Immature natural killer cell (primary cell): ENCODE measurements at regions not wholly inside any gene's neighbourhood (a gene's known extent, or its start where the extent isn't known, plus 50 kb on each side); places are given as distances from the start of the nearest gene placed in this dataset.
"Not testable (repeated sequence)": the region's sequence is repeated elsewhere in the genome, so short reads cannot be mapped to it uniquely, and the experiment has no call there.

Experiments
- DNase-seq, 3 donors: peaks; one replicate each; pipeline ENCODE4 v3.0.0; 2022; ENCODE audit warnings: mixed read lengths in 1 of 3
- H3K27ac Mint-ChIP-seq, 6 donors: one replicate each; pipeline ENCODE4 v1.8.0; 2020; ENCODE audit warnings: mixed read lengths in 6 of 6, mild to moderate bottlenecking in 5 of 6, inconsistent platforms in 4 of 6, moderate library complexity in 3 of 6
- H3K27me3 Mint-ChIP-seq, 3 donors: one replicate each; pipeline ENCODE4 v1.8.0; 2020 to 2021; ENCODE audit warnings: low read depth in 3 of 3, mild to moderate bottlenecking in 3 of 3, mixed read lengths in 3 of 3, moderate library complexity in 3 of 3, inconsistent platforms in 1 of 3
- H3K36me3 Mint-ChIP-seq, 3 donors: one replicate each; pipeline ENCODE4 v1.8.0; 2020; ENCODE audit warnings: mixed read lengths in 3 of 3, inconsistent platforms in 2 of 3, mild to moderate bottlenecking in 2 of 3
- H3K4me1 Mint-ChIP-seq, 2 donors: one replicate each; pipeline ENCODE4 v1.8.0; 2020; ENCODE audit warnings: inconsistent platforms in 2 of 2, mild to moderate bottlenecking in 2 of 2, mixed read lengths in 2 of 2, moderate library complexity in 1 of 2
- H3K4me3 Mint-ChIP-seq, 5 donors: one replicate each; pipeline ENCODE4 v1.8.0; 2020; ENCODE audit warnings: mild to moderate bottlenecking in 5 of 5, mixed read lengths in 5 of 5, inconsistent platforms in 3 of 5, moderate library complexity in 3 of 5
- H3K9me3 Mint-ChIP-seq, 6 donors: one replicate each; pipeline ENCODE4 v1.8.0; 2020; ENCODE audit warnings: mild to moderate bottlenecking in 6 of 6, mixed read lengths in 6 of 6, inconsistent platforms in 4 of 6, moderate library complexity in 3 of 6

GRCh38 chr22:23435186-23435585 is 144.9 kb downstream of the IGLL1 start:
- H3K4me1 Mint-ChIP-seq, H3K36me3 Mint-ChIP-seq, H3K4me3 Mint-ChIP-seq: not testable (repeated sequence)

GRCh38 chr22:23434198-23434830 is 145.8 kb downstream of the IGLL1 start:
- H3K4me3 Mint-ChIP-seq, H3K27me3 Mint-ChIP-seq: not testable (repeated sequence)

More at GRCh38 chr22:23435186-23435585, 144.9 kb downstream of the IGLL1 start:
- H3K27ac Mint-ChIP-seq, DNase-seq, H3K9me3 Mint-ChIP-seq, H3K27me3 Mint-ChIP-seq: not testable (repeated sequence)

GRCh38 chr22:23433127-23434005 is 146.7 kb downstream of the IGLL1 start:
- Mint-ChIP-seq H3K9me3 (peaks cover 3 to 15% (median 10%) of the 10 kb centered on the region in 6 donors), H3K4me3 (peak overlapping the region; percentile 57 to 73 (median 64)), H3K36me3 (peaks cover 7 to 11% (median 11%) of the 10 kb centered on the region in 3 donors)
- H3K27ac Mint-ChIP-seq, H3K4me1 Mint-ChIP-seq, H3K27me3 Mint-ChIP-seq: not testable (repeated sequence)
- DNase-seq, result peak; percentile 23 to 29 (median 25)

More at GRCh38 chr22:23434198-23434830, 145.8 kb downstream of the IGLL1 start:
- DNase-seq, H3K4me1 Mint-ChIP-seq, H3K27ac Mint-ChIP-seq: not testable (repeated sequence)
- Mint-ChIP-seq H3K9me3 (peaks cover 3 to 11% (median 9%) of the 10 kb centered on the region in 6 donors), H3K36me3 (peaks cover 7 to 11% (median 11%) of the 10 kb centered on the region in 3 donors)

GRCh38 chr22:23432719-23433118 is 147.4 kb downstream of the IGLL1 start:
- Mint-ChIP-seq H3K4me3 (peak overlapping the region in 4 of 5 donors; percentile 57 to 73 (median 68)), H3K9me3 (peaks cover 5 to 20% (median 11%) of the 10 kb centered on the region in 6 donors), H3K36me3 (peaks cover 7 to 11% (median 11%) of the 10 kb centered on the region in 3 donors), H3K27me3 (peaks cover 5 to 10% (median 8%) of the 10 kb centered on the region in 3 donors)
- H3K4me1 Mint-ChIP-seq, DNase-seq, H3K27ac Mint-ChIP-seq: not testable (repeated sequence)

GRCh38 chr22:23431337-23432072 is 148.6 kb downstream of the IGLL1 start:
- DNase-seq, result no peak
- Mint-ChIP-seq H3K27ac (no peak overlapping the region), H3K4me3 (no peak overlapping the region), H3K36me3 (peaks cover 7 to 11% (median 11%) of the 10 kb centered on the region in 3 donors), H3K27me3 (peaks cover 5 to 14% (median 8%) of the 10 kb centered on the region in 3 donors), H3K9me3 (peaks cover 7 to 23% (median 12%) of the 10 kb centered on the region in 6 donors), H3K4me1 (peaks cover 8 to 10% of the 10 kb centered on the region in 2 donors)

- Mint-ChIP-seq H3K27me3 (peaks cover 0 to 14% (median 2%) of the 10 kb centered on the region in 3 donors), H3K9me3 (peaks cover 4 to 15% (median 5%) of the 10 kb centered on the region in 6 donors)
- not testable (repeated sequence) for H3K27ac Mint-ChIP-seq, H3K4me3 Mint-ChIP-seq, H3K36me3 Mint-ChIP-seq, DNase-seq, H3K4me1 Mint-ChIP-seq
Observed at GRCh38 chr22:23424551-23425068, 155.5 kb downstream of the IGLL1 start.

GRCh38 chr22:23424031-23424430 is 156.1 kb downstream of the IGLL1 start:
- Mint-ChIP-seq H3K27ac (no peak overlapping the region), H3K4me1 (no peaks in the 10 kb centered on the region), H3K36me3 (no peaks in the 10 kb centered on the region), H3K9me3 (peaks cover 0 to 10% (median 3%) of the 10 kb centered on the region in 6 donors), H3K4me3 (no peak overlapping the region), H3K27me3 (peaks cover 0 to 14% (median 2%) of the 10 kb centered on the region in 3 donors)
- no peak for DNase-seq

- not testable (repeated sequence) for H3K9me3 Mint-ChIP-seq, H3K27me3 Mint-ChIP-seq, H3K36me3 Mint-ChIP-seq, H3K4me1 Mint-ChIP-seq, H3K27ac Mint-ChIP-seq, DNase-seq, H3K4me3 Mint-ChIP-seq
Observed at GRCh38 chr22:23422281-23422680, 157.8 kb downstream of the IGLL1 start.

- H3K4me1 Mint-ChIP-seq, H3K27me3 Mint-ChIP-seq, DNase-seq, H3K27ac Mint-ChIP-seq, H3K36me3 Mint-ChIP-seq, H3K4me3 Mint-ChIP-seq, H3K9me3 Mint-ChIP-seq: not testable (repeated sequence)
Observed at GRCh38 chr22:23421300-23421699, 158.8 kb downstream of the IGLL1 start.

GRCh38 chr22:23419931-23420330 is 160.2 kb downstream of the IGLL1 start:
- Mint-ChIP-seq H3K9me3 (no peaks in the 10 kb centered on the region), H3K27me3 (peaks cover 1 to 10% (median 2%) of the 10 kb centered on the region in 3 donors), H3K4me3 (no peak overlapping the region), H3K27ac (no peak overlapping the region), H3K4me1 (peaks cover 0 to 8% of the 10 kb centered on the region in 2 donors), H3K36me3 (no peaks in the 10 kb centered on the region)
- DNase-seq, result no peak

GRCh38 chr22:23419171-23419570 is 160.9 kb downstream of the IGLL1 start:
- H3K4me3 Mint-ChIP-seq, result no peak overlapping the region
- H3K27me3 Mint-ChIP-seq, result peaks cover 1 to 10% (median 2%) of the 10 kb centered on the region in 3 donors
- peaks cover 0 to 8% of the 10 kb centered on the region in 2 donors for H3K4me1 Mint-ChIP-seq
- no peak overlapping the region for H3K27ac Mint-ChIP-seq
- no peaks in the 10 kb centered on the region for H3K9me3 Mint-ChIP-seq
- DNase-seq, result no peak
- no peaks in the 10 kb centered on the region for H3K36me3 Mint-ChIP-seq

- Mint-ChIP-seq H3K36me3 (no peaks in the 10 kb centered on the region), H3K4me1 (peaks cover 0 to 8% of the 10 kb centered on the region in 2 donors), H3K9me3 (no peaks in the 10 kb centered on the region), H3K4me3 (no peak overlapping the region), H3K27me3 (peaks cover 1 to 10% (median 2%) of the 10 kb centered on the region in 3 donors), H3K27ac (no peak overlapping the region)
- no peak for DNase-seq
Observed at GRCh38 chr22:23418159-23418788, 161.8 kb downstream of the IGLL1 start.

- H3K9me3 Mint-ChIP-seq, H3K4me3 Mint-ChIP-seq, H3K27ac Mint-ChIP-seq, H3K4me1 Mint-ChIP-seq, H3K36me3 Mint-ChIP-seq, DNase-seq: not testable (repeated sequence)
- peaks cover 1 to 10% (median 2%) of the 10 kb centered on the region in 3 donors for H3K27me3 Mint-ChIP-seq
Observed at GRCh38 chr22:23417327-23417726, 162.8 kb downstream of the IGLL1 start.
